WTC11 (cell line): ENCODE measurements at regions not wholly inside any gene's neighbourhood (a gene's known extent, or its start where the extent isn't known, plus 50 kb on each side); places are given as distances from the start of the nearest gene placed in this dataset.

ENCODE experiments used
- ATAC-seq: fragments of 200-7000 bp; cut with Tn5 transposase; 2 replicates; pipeline ENCODE4 v1.10.0; 2021; ENCODE audit warnings: mild to moderate bottlenecking, moderate library complexity
- CTCF ChIA-PET: fragments of 300-600 bp; sonication (Branson Sonifier 250); formaldehyde crosslinking; loops from one replicate; lab custom pipeline; 2021; ENCODE audit warnings: antibody characterized with exemption; lab: Charles Lee
- POLR2A ChIA-PET: fragments of 350-600 bp; sonication (Branson Sonifier 250); formaldehyde crosslinking; loops from one replicate; lab custom pipeline; 2021; ENCODE audit warnings: antibody characterized with exemption; lab: Charles Lee
- DNase-seq: peaks from one replicate; pipeline ENCODE4 v3.0.0; 2021; ENCODE audit warnings: low spot score
- H3K27ac Mint-ChIP-seq: 2 replicates; pipeline ENCODE4 v1.8.0; 2021; ENCODE audit warnings: mixed read lengths
- H3K27me3 Mint-ChIP-seq: 2 replicates; pipeline ENCODE4 v1.8.0; 2021; ENCODE audit warnings: low read depth, mild to moderate bottlenecking, moderate library complexity, mixed read lengths
- H3K36me3 Mint-ChIP-seq: 2 replicates; pipeline ENCODE4 v1.8.0; 2021; ENCODE audit warnings: mixed read lengths
- H3K4me1 Mint-ChIP-seq: 2 replicates; pipeline ENCODE4 v1.8.0; 2022; ENCODE audit warnings: mixed read lengths
- H3K4me3 Mint-ChIP-seq: 2 replicates; pipeline ENCODE4 v1.8.0; 2021; ENCODE audit warnings: mild to moderate bottlenecking, moderate library complexity, mixed read lengths
- H3K9me3 Mint-ChIP-seq: 2 replicates; pipeline ENCODE4 v1.8.0; 2021; ENCODE audit warnings: mixed read lengths
- CBFB ChIP-seq: sonication (generic); formaldehyde crosslinking; IDR thresholded peaks from 2 replicates; pipeline ENCODE4 v1.8.1; 2022; ENCODE audit warnings: mild to moderate bottlenecking, low read depth, missing genetic modification reagents
- EMX1 ChIP-seq: fragments of 250-450 bp; sonication (Bioruptor Pico); IDR thresholded peaks from 2 replicates; pipeline ENCODE4 v1.8.0; 2021; ENCODE audit warnings: mild to moderate bottlenecking
- FOXP1 ChIP-seq: sonication (generic); formaldehyde crosslinking; IDR thresholded peaks from 2 replicates; pipeline ENCODE4 v1.8.0; 2022; ENCODE audit warnings: missing genetic modification reagents, mild to moderate bottlenecking, moderate library complexity, borderline replicate concordance
- GRHL2 ChIP-seq: fragments of 250-450 bp; sonication (Bioruptor Pico); IDR thresholded peaks from 2 replicates; pipeline ENCODE4 v1.8.0; 2022; ENCODE audit warnings: mild to moderate bottlenecking, moderate library complexity; ENCODE audit not compliant: insufficient replicate concordance, severe bottlenecking
- NR2C2 ChIP-seq: sonication (generic); formaldehyde crosslinking; IDR thresholded peaks from 2 replicates; pipeline ENCODE4 v1.8.0; 2022; ENCODE audit warnings: mild to moderate bottlenecking, missing genetic modification reagents
- RORB ChIP-seq: fragments of 250-450 bp; sonication (Bioruptor Pico); IDR thresholded peaks from 2 replicates; pipeline ENCODE4 v1.9.0; 2021; ENCODE audit warnings: mild to moderate bottlenecking
- SP1 ChIP-seq: sonication (generic); formaldehyde crosslinking; conservative IDR thresholded peaks from 2 replicates; pipeline ENCODE4 v1.8.1; 2022; ENCODE audit warnings: missing genetic modification reagents
- ZNF121 ChIP-seq: sonication (generic); formaldehyde crosslinking; IDR thresholded peaks from 2 replicates; pipeline ENCODE4 v1.8.0; 2023; ENCODE audit warnings: missing genetic modification reagents
- ZNF138 ChIP-seq: sonication (generic); formaldehyde crosslinking; conservative IDR thresholded peaks from 2 replicates; pipeline ENCODE4 v1.8.1; 2022; ENCODE audit warnings: mild to moderate bottlenecking, moderate library complexity, missing genetic modification reagents
- ZNF219 ChIP-seq: sonication (generic); formaldehyde crosslinking; IDR thresholded peaks from 2 replicates; pipeline ENCODE4 v1.8.0; 2023; ENCODE audit warnings: missing genetic modification reagents, mild to moderate bottlenecking, borderline replicate concordance
- ZNF263 ChIP-seq: sonication (generic); formaldehyde crosslinking; IDR thresholded peaks from 2 replicates; pipeline ENCODE4 v1.8.1; 2022; ENCODE audit warnings: low read depth, mild to moderate bottlenecking, moderate library complexity, missing genetic modification reagents
- ZNF317 ChIP-seq: sonication (generic); formaldehyde crosslinking; IDR thresholded peaks from 2 replicates; pipeline ENCODE4 v1.8.1; 2023; ENCODE audit warnings: low read depth, mild to moderate bottlenecking, moderate library complexity, missing genetic modification reagents, borderline replicate concordance
- ZNF396 ChIP-seq: fragments of 250-450 bp; sonication (Bioruptor Pico); IDR thresholded peaks from 2 replicates; pipeline ENCODE4 v1.8.0; 2021; ENCODE audit warnings: mild to moderate bottlenecking, moderate library complexity, borderline replicate concordance
- TF ChIP-seq, protein P1 (sequence below): sonication (generic); formaldehyde crosslinking; IDR thresholded peaks from 2 replicates; pipeline ENCODE4 v1.8.1; 2023; ENCODE audit warnings: mild to moderate bottlenecking, missing genetic modification reagents
- TF ChIP-seq, protein P2 (sequence below): sonication (generic); formaldehyde crosslinking; IDR thresholded peaks from 2 replicates; pipeline ENCODE4 v1.8.1; 2022; ENCODE audit warnings: mild to moderate bottlenecking, moderate library complexity, missing genetic modification reagents
- TF ChIP-seq, protein P3 (sequence below): sonication (generic); formaldehyde crosslinking; conservative IDR thresholded peaks from 2 replicates; pipeline ENCODE4 v1.8.1; 2022; ENCODE audit warnings: mild to moderate bottlenecking, missing genetic modification reagents
- TF ChIP-seq, protein P4 (sequence below): sonication (generic); formaldehyde crosslinking; IDR thresholded peaks from 2 replicates; pipeline ENCODE4 v1.8.0; 2022; ENCODE audit warnings: mild to moderate bottlenecking, missing genetic modification reagents
- TF ChIP-seq, protein P5 (sequence below): sonication (generic); formaldehyde crosslinking; IDR thresholded peaks from 2 replicates; pipeline ENCODE4 v1.8.1; 2022; ENCODE audit warnings: low read depth, mild to moderate bottlenecking, moderate library complexity, missing genetic modification reagents, borderline replicate concordance
- TF ChIP-seq, protein P6 (sequence below): sonication (generic); formaldehyde crosslinking; IDR thresholded peaks from 2 replicates; pipeline ENCODE4 v1.8.1; 2023; ENCODE audit warnings: mild to moderate bottlenecking, moderate library complexity, missing genetic modification reagents
- TF ChIP-seq, protein P7 (sequence below): fragments of 250-450 bp; sonication (Bioruptor Pico); IDR thresholded peaks from 2 replicates; pipeline ENCODE4 v2.1.2; 2022; ENCODE audit warnings: mild to moderate bottlenecking, moderate library complexity
- TF ChIP-seq, protein P8 (sequence below): sonication (generic); formaldehyde crosslinking; IDR thresholded peaks from 2 replicates; pipeline ENCODE4 v1.8.1; 2023; ENCODE audit warnings: mild to moderate bottlenecking, missing genetic modification reagents, borderline replicate concordance
- TF ChIP-seq, protein P9 (sequence below): fragments of 250-450 bp; sonication (Bioruptor Pico); IDR thresholded peaks from 2 replicates; pipeline ENCODE4 v1.9.0; 2021; ENCODE audit warnings: mild to moderate bottlenecking

DNA sequence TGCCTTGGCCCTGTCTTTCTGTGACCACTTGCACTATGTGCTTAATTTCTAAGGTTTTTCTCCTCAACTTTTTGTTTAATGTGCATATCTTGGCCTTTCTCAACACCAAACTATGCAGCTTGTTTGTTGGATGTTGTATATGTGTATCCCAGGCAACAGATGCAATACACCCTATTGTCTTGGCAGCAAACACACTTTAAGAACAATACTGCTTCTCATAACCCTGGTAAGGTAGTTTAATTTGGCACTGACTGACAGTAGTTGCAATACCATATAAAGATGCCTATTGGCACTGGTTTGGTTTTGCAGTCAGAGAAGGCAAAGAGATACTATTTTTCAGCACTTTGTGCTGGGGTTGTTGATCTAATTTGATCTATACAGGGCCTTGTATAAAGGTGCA, 360.7 kb upstream of the CWC22 start:
- H3K27me3 Mint-ChIP-seq = no peaks in the 10 kb centered on the region
- H3K36me3 Mint-ChIP-seq = no peaks in the 10 kb centered on the region
- ChIA-PET CTCF (no interaction called here), POLR2A (no interaction called here)
- peaks cover 4% of the 10 kb centered on the region; the same call in 1 of the 2 replicates for H3K9me3 Mint-ChIP-seq
- DNase-seq (no peak), ATAC-seq (no peak)
- TF ChIP-seq, protein P1, sequence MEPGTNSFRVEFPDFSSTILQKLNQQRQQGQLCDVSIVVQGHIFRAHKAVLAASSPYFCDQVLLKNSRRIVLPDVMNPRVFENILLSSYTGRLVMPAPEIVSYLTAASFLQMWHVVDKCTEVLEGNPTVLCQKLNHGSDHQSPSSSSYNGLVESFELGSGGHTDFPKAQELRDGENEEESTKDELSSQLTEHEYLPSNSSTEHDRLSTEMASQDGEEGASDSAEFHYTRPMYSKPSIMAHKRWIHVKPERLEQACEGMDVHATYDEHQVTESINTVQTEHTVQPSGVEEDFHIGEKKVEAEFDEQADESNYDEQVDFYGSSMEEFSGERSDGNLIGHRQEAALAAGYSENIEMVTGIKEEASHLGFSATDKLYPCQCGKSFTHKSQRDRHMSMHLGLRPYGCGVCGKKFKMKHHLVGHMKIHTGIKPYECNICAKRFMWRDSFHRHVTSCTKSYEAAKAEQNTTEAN (CRISPR knock-in tag) = no peak
- no peak for TF ChIP-seq ZNF396 (CRISPR knock-in tag)
- TF ChIP-seq, protein P2, sequence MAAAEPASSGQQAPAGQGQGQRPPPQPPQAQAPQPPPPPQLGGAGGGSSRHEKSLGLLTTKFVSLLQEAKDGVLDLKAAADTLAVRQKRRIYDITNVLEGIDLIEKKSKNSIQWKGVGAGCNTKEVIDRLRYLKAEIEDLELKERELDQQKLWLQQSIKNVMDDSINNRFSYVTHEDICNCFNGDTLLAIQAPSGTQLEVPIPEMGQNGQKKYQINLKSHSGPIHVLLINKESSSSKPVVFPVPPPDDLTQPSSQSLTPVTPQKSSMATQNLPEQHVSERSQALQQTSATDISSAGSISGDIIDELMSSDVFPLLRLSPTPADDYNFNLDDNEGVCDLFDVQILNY (CRISPR knock-in tag) = no peak
- no peak for TF ChIP-seq ZNF263 (CRISPR knock-in tag)
- TF ChIP-seq ZNF317 (CRISPR knock-in tag) = no peak
- TF ChIP-seq, protein P3, sequence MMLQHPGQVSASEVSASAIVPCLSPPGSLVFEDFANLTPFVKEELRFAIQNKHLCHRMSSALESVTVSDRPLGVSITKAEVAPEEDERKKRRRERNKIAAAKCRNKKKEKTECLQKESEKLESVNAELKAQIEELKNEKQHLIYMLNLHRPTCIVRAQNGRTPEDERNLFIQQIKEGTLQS = no peak
- no peak for TF ChIP-seq SP1 (CRISPR knock-in tag)
- TF ChIP-seq, protein P4, sequence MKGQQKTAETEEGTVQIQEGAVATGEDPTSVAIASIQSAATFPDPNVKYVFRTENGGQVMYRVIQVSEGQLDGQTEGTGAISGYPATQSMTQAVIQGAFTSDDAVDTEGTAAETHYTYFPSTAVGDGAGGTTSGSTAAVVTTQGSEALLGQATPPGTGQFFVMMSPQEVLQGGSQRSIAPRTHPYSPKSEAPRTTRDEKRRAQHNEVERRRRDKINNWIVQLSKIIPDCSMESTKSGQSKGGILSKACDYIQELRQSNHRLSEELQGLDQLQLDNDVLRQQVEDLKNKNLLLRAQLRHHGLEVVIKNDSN (CRISPR knock-in tag) = no peak
- TF ChIP-seq FOXP1 = no peak
- TF ChIP-seq CBFB (CRISPR knock-in tag) = no peak
- TF ChIP-seq GRHL2 (CRISPR knock-in tag) = no peak
- no peak for TF ChIP-seq NR2C2 (CRISPR knock-in tag)
- TF ChIP-seq, protein P5, sequence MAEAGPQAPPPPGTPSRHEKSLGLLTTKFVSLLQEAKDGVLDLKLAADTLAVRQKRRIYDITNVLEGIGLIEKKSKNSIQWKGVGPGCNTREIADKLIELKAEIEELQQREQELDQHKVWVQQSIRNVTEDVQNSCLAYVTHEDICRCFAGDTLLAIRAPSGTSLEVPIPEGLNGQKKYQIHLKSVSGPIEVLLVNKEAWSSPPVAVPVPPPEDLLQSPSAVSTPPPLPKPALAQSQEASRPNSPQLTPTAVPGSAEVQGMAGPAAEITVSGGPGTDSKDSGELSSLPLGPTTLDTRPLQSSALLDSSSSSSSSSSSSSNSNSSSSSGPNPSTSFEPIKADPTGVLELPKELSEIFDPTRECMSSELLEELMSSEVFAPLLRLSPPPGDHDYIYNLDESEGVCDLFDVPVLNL (CRISPR knock-in tag) = no peak
- TF ChIP-seq, protein P6, sequence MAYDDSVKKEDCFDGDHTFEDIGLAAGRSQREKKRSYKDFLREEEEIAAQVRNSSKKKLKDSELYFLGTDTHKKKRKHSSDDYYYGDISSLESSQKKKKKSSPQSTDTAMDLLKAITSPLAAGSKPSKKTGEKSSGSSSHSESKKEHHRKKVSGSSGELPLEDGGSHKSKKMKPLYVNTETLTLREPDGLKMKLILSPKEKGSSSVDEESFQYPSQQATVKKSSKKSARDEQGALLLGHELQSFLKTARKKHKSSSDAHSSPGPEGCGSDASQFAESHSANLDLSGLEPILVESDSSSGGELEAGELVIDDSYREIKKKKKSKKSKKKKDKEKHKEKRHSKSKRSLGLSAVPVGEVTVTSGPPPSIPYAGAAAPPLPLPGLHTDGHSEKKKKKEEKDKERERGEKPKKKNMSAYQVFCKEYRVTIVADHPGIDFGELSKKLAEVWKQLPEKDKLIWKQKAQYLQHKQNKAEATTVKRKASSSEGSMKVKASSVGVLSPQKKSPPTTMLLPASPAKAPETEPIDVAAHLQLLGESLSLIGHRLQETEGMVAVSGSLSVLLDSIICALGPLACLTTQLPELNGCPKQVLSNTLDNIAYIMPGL (CRISPR knock-in tag) = no peak
- TF ChIP-seq, protein P7, sequence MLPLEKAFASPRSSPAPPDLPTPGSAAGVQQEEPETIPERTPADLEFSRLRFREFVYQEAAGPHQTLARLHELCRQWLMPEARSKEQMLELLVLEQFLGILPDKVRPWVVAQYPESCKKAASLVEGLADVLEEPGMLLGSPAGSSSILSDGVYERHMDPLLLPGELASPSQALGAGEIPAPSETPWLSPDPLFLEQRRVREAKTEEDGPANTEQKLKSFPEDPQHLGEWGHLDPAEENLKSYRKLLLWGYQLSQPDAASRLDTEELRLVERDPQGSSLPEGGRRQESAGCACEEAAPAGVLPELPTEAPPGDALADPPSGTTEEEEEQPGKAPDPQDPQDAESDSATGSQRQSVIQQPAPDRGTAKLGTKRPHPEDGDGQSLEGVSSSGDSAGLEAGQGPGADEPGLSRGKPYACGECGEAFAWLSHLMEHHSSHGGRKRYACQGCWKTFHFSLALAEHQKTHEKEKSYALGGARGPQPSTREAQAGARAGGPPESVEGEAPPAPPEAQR (CRISPR knock-in tag) = no peak
- TF ChIP-seq EMX1 (CRISPR knock-in tag) = no peak
- H3K27ac Mint-ChIP-seq = no peak overlapping the region
- H3K4me1 Mint-ChIP-seq = peaks cover 13% of the 10 kb centered on the region
- H3K4me3 Mint-ChIP-seq = no peak overlapping the region

DNA sequence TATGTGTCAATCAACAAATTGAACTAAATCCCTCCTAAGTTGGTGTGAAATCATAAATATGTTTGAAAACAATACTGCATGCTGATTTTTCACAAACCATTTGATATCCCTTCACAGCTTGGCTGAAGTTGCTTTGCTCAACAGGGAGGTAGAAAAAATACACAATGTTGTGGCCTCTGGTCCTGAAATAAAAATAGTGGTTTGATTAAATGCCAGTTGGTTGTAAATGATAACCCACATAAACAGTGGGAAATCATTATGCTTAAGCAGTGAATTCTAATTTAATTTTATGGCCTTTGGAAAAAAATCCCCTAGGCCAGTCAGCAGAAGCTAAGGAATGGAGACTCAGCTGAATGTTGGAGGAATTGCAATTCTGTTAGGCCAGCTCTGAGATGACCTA, 359.4 kb upstream of the CWC22 start:
- no peaks in the 10 kb centered on the region for H3K27me3 Mint-ChIP-seq
- TF ChIP-seq ZNF121 (CRISPR knock-in tag) = no peak
- TF ChIP-seq, protein P8, sequence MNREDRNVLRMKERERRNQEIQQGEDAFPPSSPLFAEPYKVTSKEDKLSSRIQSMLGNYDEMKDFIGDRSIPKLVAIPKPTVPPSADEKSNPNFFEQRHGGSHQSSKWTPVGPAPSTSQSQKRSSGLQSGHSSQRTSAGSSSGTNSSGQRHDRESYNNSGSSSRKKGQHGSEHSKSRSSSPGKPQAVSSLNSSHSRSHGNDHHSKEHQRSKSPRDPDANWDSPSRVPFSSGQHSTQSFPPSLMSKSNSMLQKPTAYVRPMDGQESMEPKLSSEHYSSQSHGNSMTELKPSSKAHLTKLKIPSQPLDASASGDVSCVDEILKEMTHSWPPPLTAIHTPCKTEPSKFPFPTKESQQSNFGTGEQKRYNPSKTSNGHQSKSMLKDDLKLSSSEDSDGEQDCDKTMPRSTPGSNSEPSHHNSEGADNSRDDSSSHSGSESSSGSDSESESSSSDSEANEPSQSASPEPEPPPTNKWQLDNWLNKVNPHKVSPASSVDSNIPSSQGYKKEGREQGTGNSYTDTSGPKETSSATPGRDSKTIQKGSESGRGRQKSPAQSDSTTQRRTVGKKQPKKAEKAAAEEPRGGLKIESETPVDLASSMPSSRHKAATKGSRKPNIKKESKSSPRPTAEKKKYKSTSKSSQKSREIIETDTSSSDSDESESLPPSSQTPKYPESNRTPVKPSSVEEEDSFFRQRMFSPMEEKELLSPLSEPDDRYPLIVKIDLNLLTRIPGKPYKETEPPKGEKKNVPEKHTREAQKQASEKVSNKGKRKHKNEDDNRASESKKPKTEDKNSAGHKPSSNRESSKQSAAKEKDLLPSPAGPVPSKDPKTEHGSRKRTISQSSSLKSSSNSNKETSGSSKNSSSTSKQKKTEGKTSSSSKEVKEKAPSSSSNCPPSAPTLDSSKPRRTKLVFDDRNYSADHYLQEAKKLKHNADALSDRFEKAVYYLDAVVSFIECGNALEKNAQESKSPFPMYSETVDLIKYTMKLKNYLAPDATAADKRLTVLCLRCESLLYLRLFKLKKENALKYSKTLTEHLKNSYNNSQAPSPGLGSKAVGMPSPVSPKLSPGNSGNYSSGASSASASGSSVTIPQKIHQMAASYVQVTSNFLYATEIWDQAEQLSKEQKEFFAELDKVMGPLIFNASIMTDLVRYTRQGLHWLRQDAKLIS (CRISPR knock-in tag) = no peak
- TF ChIP-seq RORB (CRISPR knock-in tag) = no peak
- TF ChIP-seq, protein P9, sequence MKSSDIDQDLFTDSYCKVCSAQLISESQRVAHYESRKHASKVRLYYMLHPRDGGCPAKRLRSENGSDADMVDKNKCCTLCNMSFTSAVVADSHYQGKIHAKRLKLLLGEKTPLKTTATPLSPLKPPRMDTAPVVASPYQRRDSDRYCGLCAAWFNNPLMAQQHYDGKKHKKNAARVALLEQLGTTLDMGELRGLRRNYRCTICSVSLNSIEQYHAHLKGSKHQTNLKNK (CRISPR knock-in tag) = no peak
- TF ChIP-seq ZNF138 (CRISPR knock-in tag) = no peak
- no peak for TF ChIP-seq ZNF219

More for the DNA sequence above, 359.4 kb upstream of the CWC22 start:
- DNase-seq (no peak), ATAC-seq (no peak)
- H3K4me1 Mint-ChIP-seq = peaks cover 13% of the 10 kb centered on the region
- H3K9me3 Mint-ChIP-seq = peaks cover 4% of the 10 kb centered on the region; the same call in 1 of the 2 replicates
- no peak overlapping the region for H3K4me3 Mint-ChIP-seq
- CTCF ChIA-PET = interaction anchor here (0.6 kb wide), 1 partner anchor 1368 kb away, joined by 3 read pairs; no protein-coding TSS in a partner anchor
- POLR2A ChIA-PET = no interaction called here
- H3K27ac Mint-ChIP-seq = no peak overlapping the region
- no peaks in the 10 kb centered on the region for H3K36me3 Mint-ChIP-seq
